BLaER1 treated with 17β-estradiol and CSF1 and Interleukin-3, amounts not matched to agents 10 nM and 100 nM (cell line): ENCODE measurements at regions not wholly inside any gene's neighbourhood (a gene's known extent, or its start where the extent isn't known, plus 50 kb on each side); places are given as distances from the start of the nearest gene placed in this dataset.

ENCODE experiments used
- H3K27ac ChIP-seq, 11 experiments: shearing (Covaris generic); formaldehyde crosslinking; 2 replicates each; pipeline ENCODE4 v1.8.1; 2022
- H3K27me3 ChIP-seq, 11 experiments: shearing (Covaris generic); formaldehyde crosslinking; 2 replicates each; pipeline ENCODE4 v1.8.1; 2022
- H3K36me3 ChIP-seq, 11 experiments: shearing (Covaris generic); formaldehyde crosslinking; 2 replicates each; pipeline ENCODE4 v1.8.1; 2022
- H3K4me1 ChIP-seq, 10 experiments: shearing (Covaris generic); formaldehyde crosslinking; 2 replicates each; pipeline ENCODE4 v1.8.1; 2022
- H3K4me2 ChIP-seq, 11 experiments: shearing (Covaris generic); formaldehyde crosslinking; 2 replicates each; pipeline ENCODE4 v1.8.1; 2022
- H3K4me3 ChIP-seq, 10 experiments: shearing (Covaris generic); formaldehyde crosslinking; 2 replicates each; pipeline ENCODE4 v1.8.1; 2022
- H3K9ac ChIP-seq, 11 experiments: shearing (Covaris generic); formaldehyde crosslinking; 2 replicates each; pipeline ENCODE4 v1.8.1; 2022
- H3K9me3 ChIP-seq, 11 experiments: shearing (Covaris generic); formaldehyde crosslinking; replicated peaks in 1 of 11; 2 replicates each; pipeline ENCODE4 v1.8.1; 2022
- H4K20me1 ChIP-seq, 11 experiments: shearing (Covaris generic); formaldehyde crosslinking; 2 replicates each; pipeline ENCODE4 v1.8.1; 2022
- Cebpa-rat ChIP-seq, 11 experiments: shearing (Covaris generic); IDR thresholded peaks; 2 replicates each; pipeline ENCODE4 v1.8.1; 2022

GRCh38 chr10:131841131-131841660 is 59.6 kb upstream of the PPP2R2D start:
- Histone ChIP-seq H3K27me3 (no peaks in the 10 kb centered on the region), H3K27ac (no peak overlapping the region), H3K4me1 (peaks cover 7 to 29% (median 18%) of the 10 kb centered on the region in 10 experiments; a peak in 18 of 20 replicates), H4K20me1 (peaks cover 0 to 3% (median 0%) of the 10 kb centered on the region in 11 experiments; a peak in 2 of 22 replicates), H3K9ac (no peak overlapping the region; a peak in 1 of 22 replicates), H3K4me3 (no peak overlapping the region), H3K4me2 (peak overlapping the region in 10 of 11 experiments; percentile 16 to 66 (median 46); a peak in 17 of 22 replicates), H3K9me3 (no peaks in the 10 kb centered on the region), H3K36me3 (no peaks in the 10 kb centered on the region)
- no peak for TF ChIP-seq Cebpa-rat (IDR thresholded peaks at IDR 0.05)

- Histone ChIP-seq H3K36me3 (no peaks in the 10 kb centered on the region), H3K4me3 (no peak overlapping the region), H3K9ac (no peak overlapping the region; a peak in 1 of 22 replicates), H3K27me3 (no peaks in the 10 kb centered on the region), H3K9me3 (no peaks in the 10 kb centered on the region), H4K20me1 (peaks cover 0 to 8% (median 0%) of the 10 kb centered on the region in 11 experiments; a peak in 2 of 22 replicates), H3K4me1 (peaks cover 7 to 34% (median 23%) of the 10 kb centered on the region in 10 experiments; a peak in 18 of 20 replicates), H3K27ac (no peak overlapping the region), H3K4me2 (peak overlapping the region in 10 of 11 experiments; percentile 16 to 66 (median 46); a peak in 17 of 22 replicates)
- TF ChIP-seq Cebpa-rat (IDR thresholded peaks at IDR 0.05): no peak
Observed at GRCh38 chr10:131841661-131842139, 59.1 kb upstream of the PPP2R2D start.

- no peaks in the 10 kb centered on the region for H3K9me3 ChIP-seq
- peaks cover 0 to 10% (median 0%) of the 10 kb centered on the region in 11 experiments; a peak in 2 of 22 replicates for H4K20me1 ChIP-seq
- H3K36me3 ChIP-seq: no peaks in the 10 kb centered on the region
- TF ChIP-seq Cebpa-rat (IDR thresholded peaks at IDR 0.05): no peak
- H3K4me1 ChIP-seq: peaks cover 7 to 35% (median 23%) of the 10 kb centered on the region in 10 experiments; a peak in 18 of 20 replicates
- H3K9ac ChIP-seq: no peak overlapping the region
- no peak overlapping the region; a peak in 1 of 22 replicates for H3K4me2 ChIP-seq
- no peaks in the 10 kb centered on the region for H3K27me3 ChIP-seq
- no peak overlapping the region for H3K4me3 ChIP-seq
- H3K27ac ChIP-seq: no peak overlapping the region
Observed at GRCh38 chr10:131842351-131843088, 58.3 kb upstream of the PPP2R2D start.

- H3K9me3 ChIP-seq: no peaks in the 10 kb centered on the region
- no peak overlapping the region for H3K9ac ChIP-seq
- no peaks in the 10 kb centered on the region for H3K36me3 ChIP-seq
- H3K4me2 ChIP-seq: no peak overlapping the region
- H4K20me1 ChIP-seq: peaks cover 0 to 10% (median 0%) of the 10 kb centered on the region in 11 experiments; a peak in 2 of 22 replicates
- no peaks in the 10 kb centered on the region for H3K27me3 ChIP-seq
- peaks cover 7 to 35% (median 23%) of the 10 kb centered on the region in 10 experiments; a peak in 18 of 20 replicates for H3K4me1 ChIP-seq
- no peak for TF ChIP-seq Cebpa-rat (IDR thresholded peaks at IDR 0.05)
- no peak overlapping the region for H3K4me3 ChIP-seq
- H3K27ac ChIP-seq: no peak overlapping the region
Observed at GRCh38 chr10:131843089-131843595, 57.7 kb upstream of the PPP2R2D start.

DNA sequence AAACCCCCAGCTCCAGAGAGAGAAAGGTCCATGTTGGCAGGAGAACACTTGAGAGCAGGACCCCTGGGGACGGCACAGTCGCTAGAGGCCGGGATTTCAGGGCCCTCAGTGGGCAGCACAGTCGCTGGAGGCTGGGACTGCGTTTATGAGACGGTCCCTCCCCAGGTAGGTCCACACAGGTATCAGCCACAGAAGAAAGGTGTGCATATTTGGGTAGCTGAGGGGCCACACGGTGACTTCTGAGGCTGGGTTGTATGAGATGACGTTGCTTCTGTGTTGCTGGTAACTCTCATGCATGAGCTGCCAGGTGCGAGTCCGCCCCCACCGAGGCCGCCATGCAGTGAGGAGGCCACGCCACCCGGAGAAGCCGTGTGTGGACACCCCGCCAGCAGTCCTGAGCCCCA is 56.9 kb upstream of the PPP2R2D start:
- no peak overlapping the region for H3K27ac ChIP-seq
- H3K9me3 ChIP-seq: no peaks in the 10 kb centered on the region
- H3K9ac ChIP-seq: no peak overlapping the region
- no peaks in the 10 kb centered on the region for H3K27me3 ChIP-seq
- H4K20me1 ChIP-seq: peaks cover 0 to 13% (median 0%) of the 10 kb centered on the region in 11 experiments; a peak in 2 of 22 replicates
- H3K4me2 ChIP-seq: no peak overlapping the region
- no peak for TF ChIP-seq Cebpa-rat (IDR thresholded peaks at IDR 0.05)
- H3K4me1 ChIP-seq: peaks cover 7 to 38% (median 23%) of the 10 kb centered on the region in 10 experiments; a peak in 18 of 20 replicates
- H3K4me3 ChIP-seq: no peak overlapping the region
- H3K36me3 ChIP-seq: no peaks in the 10 kb centered on the region

DNA sequence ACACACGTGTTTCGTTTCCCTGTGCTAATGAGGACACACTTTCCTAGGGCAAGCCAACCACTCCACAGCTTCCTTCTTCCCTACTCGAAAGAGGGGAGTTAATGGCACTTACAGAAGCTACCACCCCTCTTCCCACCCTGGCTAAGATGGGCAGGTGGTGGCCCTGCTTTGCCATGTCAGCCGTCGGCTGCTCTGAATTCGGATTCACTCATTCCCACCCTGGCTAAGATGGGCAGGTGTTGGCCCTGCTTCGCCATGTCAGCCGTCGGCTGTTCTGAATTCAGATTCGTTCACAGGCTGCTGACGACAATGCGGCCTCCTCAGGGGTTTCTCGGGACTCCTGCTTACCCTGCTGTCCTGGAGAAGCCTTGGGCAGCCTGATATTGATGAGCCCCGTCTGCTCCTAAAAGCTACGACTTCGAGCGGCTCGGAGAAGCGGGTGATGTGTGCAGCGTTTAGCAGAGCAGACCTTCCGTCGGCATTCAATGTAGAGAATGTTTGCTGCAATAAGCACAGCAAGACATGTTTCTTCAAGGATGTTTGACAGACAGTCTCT is 56.2 kb upstream of the PPP2R2D start:
- Histone ChIP-seq H4K20me1 (peaks cover 0 to 16% (median 0%) of the 10 kb centered on the region in 11 experiments; a peak in 3 of 22 replicates), H3K4me2 (no peak overlapping the region), H3K9me3 (no peaks in the 10 kb centered on the region), H3K4me3 (no peak overlapping the region), H3K9ac (no peak overlapping the region), H3K27ac (no peak overlapping the region), H3K36me3 (no peaks in the 10 kb centered on the region), H3K4me1 (peaks cover 7 to 38% (median 23%) of the 10 kb centered on the region in 10 experiments; a peak in 18 of 20 replicates), H3K27me3 (no peaks in the 10 kb centered on the region)
- TF ChIP-seq Cebpa-rat (IDR thresholded peaks at IDR 0.05): no peak

- H3K4me2 ChIP-seq: peak overlapping the region in 4 of 11 experiments; percentile 30 to 47 (median 44); a peak in 7 of 22 replicates
- no peak for TF ChIP-seq Cebpa-rat (IDR thresholded peaks at IDR 0.05)
- no peak overlapping the region for H3K4me3 ChIP-seq
- H4K20me1 ChIP-seq: peaks cover 0 to 18% (median 0%) of the 10 kb centered on the region in 11 experiments; a peak in 3 of 22 replicates
- H3K27ac ChIP-seq: no peak overlapping the region
- H3K9ac ChIP-seq: no peak overlapping the region
- H3K9me3 ChIP-seq: no peaks in the 10 kb centered on the region
- H3K36me3 ChIP-seq: no peaks in the 10 kb centered on the region
- H3K27me3 ChIP-seq: no peaks in the 10 kb centered on the region
- peaks cover 7 to 35% (median 22%) of the 10 kb centered on the region in 10 experiments; a peak in 18 of 20 replicates for H3K4me1 ChIP-seq
Observed at GRCh38 chr10:131845505-131846239, 55.1 kb upstream of the PPP2R2D start.
